Muscle of back (tissue), 3 donors: ENCODE measurements at regions not wholly inside any gene's neighbourhood (a gene's known extent, or its start where the extent isn't known, plus 50 kb on each side); places are given as distances from the start of the nearest gene placed in this dataset.
"Not testable (repeated sequence)": the region's sequence is repeated elsewhere in the genome, so short reads cannot be mapped to it uniquely, and the experiment has no call there.

ENCODE experiments used
- DNase-seq, 3 donors: peaks; one replicate each; pipeline versions ENCODE4 v3.0.0 to v3.0.0-alpha.2; 2013

DNA sequence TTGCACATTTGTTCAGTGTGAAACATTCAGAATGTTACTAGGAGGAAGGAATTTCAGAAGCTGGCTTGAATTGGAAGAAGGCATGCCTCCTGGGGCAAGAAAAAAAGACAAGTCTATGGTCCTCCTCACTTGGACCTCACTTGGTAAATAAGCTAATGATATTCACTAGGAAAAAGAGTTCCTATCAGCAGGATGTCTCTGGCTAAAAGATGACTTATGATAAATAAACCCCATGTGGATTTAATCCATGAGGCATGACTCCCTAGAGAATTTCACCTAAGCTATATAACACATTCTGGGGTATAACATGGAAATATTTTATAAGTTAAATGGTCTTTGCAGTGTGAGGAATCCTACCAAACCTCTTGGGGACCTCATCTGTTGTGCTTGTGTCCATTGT is 199.9 kb downstream of the LRIG3 start:
- DNase-seq: no peak

DNA sequence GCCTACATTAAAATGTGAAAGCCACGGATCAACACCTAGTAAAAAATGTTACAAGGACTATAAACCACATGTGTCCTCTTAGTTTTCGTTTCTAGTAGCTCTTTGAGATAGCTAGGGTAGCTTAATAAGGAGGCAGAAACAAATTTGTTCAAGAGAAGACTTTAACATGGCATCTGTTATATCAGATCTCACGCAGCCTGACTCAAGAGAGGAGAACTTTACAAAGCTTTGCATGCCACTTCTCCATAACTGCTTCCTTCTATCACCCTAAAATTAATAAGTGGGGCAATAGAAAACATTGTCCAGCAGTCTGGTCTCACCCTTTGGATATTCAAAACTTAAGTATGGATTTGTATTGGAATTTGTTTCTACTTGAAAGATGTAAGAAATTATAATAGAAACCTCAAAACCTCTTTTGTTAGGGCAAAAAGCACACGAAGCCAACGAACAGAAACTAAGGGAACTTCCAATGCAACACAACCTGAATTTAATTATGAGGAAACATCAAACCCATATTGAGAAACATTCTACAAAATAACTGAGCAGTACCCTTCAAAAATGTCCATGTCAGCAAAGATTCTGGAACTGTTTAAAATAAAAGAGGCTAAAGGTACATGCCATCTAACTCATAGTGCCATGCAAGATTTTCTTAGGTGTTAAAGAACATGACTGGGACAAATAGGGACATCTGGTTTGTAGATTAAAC is 194.8 kb downstream of the LRIG3 start:
- DNase-seq: no peak

DNA sequence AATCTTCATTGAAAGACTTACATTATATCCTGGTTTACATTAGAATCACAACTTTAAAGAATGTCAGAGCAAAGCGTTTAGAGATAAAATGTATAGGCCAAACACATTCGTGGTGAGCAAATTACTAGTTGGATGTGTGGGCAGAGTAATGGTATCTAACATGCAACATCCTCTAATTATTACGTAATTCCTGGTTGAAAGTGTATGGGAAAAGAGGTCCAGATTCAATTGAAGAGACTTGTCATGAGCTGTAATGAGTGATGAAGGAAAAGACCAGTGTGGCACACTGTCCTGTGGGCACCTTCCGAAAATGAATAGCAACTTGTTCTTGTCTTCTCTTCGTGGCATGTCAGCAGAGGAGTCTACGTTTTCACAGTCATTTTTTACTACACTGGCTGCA is 192.8 kb downstream of the LRIG3 start:
- DNase-seq: no peak

DNA sequence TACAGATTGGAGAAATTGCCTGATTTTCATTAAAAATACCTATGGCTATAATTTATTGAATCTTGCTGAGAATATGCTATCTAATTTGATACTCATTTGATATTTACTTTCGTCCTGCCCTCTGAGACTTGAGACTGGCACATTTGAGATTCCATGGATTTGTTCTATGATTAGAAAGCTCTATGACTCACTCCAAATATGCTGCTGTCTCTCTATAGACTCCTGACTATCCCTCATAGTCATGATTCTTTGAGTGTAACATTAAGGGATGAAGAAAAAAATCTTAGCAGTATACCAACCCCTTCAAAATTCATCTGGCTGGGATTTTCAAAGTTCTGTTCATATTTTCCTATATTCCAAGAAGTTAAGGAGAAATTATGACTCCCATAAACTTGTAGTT is 191.9 kb downstream of the LRIG3 start:
- no peak for DNase-seq

DNA sequence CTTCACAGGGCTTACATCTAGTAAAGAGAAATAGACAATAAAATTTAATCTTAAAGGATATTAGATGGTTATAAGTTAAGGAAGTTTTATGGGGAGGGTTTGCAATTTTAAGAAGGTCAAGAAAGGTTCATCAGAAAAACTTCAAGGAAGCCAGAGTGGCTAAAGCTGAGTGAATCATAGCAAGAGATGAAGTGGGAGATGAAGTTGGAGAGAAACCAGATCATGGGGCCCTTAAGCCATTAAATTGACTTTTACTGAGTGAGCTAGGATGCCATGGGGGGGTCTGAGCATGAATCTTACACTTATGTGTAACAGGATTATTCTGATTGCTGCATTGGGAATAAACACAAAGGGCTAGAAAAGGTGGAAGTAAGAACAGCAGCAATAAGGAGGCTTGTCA is 189.2 kb downstream of the LRIG3 start:
- no peak for DNase-seq

DNA sequence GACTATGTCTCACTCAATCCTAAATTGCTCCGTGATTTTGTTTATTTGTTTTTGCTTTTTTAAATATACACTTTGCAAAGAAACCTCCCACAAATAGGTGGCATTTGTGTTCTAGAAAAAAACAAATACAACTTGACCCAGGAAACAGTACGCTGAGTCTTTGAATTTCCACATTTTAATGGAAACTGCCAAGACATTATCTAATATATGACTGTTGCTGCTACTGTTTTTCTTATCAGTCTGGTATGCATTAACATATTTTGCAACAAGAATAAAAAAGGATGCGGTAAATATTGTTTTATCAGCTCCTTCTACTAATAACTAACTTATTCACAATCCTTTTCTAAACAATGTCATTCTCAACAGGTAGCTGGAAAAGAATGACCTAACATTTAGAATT is 187.4 kb downstream of the LRIG3 start:
- no peak for DNase-seq

DNA sequence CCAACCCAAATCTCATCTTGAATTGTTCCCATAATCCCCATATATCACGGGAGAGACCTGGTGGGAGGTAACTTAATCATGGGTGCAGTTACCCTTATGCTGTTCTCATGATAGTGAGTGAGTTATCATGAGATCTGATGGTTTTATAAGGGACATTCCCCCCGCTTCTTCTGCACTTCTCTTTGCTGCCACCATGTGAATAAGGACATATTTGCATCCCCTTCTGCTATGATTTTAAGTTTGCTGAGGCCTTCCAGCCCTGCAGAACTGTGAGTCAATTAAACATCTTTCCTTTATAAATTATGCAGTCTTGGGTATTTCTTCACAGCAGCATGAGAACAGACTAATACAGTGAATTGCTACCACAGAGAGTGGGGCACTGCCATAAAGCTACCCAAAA is 179.1 kb downstream of the LRIG3 start:
- no peak for DNase-seq

DNA sequence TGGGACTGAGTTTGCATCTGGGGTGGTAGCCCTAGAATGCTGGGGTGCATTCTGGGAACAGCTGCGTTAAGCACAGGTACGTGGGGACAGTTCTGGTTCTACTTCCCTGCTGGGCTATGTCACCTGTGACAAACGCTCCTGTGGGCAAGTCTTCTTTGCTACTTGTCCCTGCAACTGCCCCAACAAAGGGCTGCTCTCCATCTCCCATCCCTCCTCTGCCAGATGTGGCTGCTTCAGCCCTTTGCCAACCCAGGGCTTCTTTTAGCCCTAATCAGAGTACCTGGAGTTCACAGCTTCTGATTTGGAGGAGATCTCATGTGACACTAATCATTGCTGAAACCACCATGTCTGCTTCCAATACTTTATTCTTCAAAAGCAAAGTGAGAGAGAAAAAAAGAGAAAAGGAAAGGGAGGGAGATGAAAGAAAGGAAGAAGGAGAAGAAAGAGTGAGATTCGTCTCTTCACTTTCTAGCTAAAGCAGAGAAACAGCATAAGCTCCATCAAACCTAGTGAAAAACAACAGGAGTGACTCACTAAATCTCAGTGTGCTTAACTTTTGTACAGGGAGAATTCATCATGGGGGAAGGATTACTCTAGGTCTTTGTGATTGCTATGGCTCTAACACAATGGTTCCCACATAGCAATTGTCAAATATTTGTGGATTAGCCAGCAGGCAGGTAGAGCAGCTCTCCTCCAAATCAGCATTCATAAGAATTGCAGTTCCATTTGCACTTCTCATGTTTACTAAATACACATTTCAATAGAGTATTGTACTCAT is 174.8 kb downstream of the LRIG3 start:
- no peak for DNase-seq

DNA sequence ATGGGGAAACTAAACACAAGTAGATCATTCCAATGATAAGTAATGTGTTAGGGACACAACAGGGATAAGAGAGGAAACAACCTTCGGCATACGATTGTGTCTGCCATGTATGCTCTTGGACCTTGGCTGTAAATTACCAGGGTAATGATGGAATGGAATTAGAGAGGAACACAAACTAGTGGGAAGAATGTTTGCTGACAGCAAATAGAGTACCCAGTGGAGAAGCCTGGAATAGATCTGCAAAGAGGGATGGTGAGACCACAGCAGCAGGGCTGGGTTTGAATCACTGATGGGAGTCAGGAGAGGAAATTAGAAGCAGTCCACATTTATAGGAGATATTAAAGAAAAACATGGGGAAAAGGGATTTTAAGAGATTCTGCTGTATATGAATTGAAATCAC is 172.8 kb downstream of the LRIG3 start:
- DNase-seq: no peak

DNA sequence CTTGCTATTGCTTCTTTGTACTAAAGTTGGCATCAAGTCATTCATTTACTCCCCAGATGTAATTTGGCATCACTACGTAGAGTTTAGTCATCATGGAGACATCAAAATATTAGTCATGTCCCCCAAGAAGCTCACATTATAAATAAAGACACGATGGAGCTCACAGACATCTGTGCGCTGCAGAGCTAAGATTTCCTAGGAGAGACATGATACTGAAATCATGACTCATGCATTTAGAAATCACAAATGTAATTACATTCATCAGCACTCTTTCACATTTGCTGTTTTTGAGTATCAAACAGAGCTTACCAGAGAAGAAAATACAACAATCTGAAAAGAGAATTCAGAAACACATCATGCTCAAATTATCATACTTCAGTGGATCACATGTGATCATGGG is 169.8 kb downstream of the LRIG3 start:
- DNase-seq: peak in 2 of 3 donors; percentile 39 to 87

DNA sequence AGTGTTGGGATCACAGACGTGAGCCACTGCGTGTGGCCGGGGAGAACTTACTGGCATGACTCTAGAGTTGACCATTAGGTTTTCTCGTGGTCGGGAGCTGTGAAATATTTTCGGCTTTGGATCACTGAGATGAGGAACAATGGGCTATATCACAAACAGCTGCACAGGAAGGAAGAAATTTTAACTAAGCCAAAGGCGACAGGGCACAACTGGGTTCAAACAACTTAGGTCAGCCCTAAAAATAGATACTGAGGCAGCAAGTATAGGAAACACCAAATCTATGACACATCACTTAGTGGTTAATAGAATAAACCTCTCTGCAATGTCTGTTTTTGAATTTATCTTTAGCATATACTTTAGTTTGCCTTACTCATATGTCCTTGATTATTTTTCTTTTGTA is 162.9 kb downstream of the LRIG3 start:
- peak in 1 of 3 donors; percentile 74 for DNase-seq

DNA sequence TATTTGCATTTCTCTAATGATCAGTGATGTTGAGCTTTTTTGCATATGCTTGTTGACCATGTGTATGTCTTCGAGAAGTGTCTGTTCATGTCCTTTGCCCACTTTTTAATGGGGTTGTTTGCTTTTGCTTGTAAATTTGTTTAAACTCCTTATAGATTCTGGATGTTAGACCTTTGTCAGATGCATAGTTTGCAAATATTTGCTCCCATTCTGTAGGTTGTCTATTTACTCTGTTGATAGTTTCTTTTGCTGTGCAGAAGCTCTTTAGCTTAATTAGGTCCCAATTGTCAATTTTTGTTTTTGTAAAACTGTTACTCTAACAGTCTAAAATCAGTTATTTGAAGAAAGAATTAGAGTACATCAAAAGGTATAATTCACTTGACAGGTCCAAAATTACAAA is 160.6 kb downstream of the LRIG3 start:
- DNase-seq: not testable (repeated sequence)

DNA sequence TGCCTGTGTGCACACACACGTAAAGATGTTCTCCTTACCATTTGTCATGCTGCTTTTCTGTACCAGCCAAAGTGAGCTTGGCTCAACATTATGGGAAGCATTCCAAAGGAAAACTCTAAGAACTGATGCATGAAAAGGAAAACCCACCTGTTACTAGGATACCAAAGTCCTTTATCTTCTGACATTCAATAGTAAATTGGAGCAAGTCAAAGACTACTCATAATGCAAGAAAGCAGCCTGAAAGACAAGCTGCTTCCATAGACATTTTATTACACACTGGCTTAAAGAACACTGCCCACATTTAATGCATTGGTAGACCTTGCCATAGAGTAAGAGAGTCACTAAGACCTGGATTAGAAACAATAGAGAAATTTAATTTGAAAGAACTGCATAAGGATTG is 159.0 kb downstream of the LRIG3 start:
- DNase-seq: no peak

DNA sequence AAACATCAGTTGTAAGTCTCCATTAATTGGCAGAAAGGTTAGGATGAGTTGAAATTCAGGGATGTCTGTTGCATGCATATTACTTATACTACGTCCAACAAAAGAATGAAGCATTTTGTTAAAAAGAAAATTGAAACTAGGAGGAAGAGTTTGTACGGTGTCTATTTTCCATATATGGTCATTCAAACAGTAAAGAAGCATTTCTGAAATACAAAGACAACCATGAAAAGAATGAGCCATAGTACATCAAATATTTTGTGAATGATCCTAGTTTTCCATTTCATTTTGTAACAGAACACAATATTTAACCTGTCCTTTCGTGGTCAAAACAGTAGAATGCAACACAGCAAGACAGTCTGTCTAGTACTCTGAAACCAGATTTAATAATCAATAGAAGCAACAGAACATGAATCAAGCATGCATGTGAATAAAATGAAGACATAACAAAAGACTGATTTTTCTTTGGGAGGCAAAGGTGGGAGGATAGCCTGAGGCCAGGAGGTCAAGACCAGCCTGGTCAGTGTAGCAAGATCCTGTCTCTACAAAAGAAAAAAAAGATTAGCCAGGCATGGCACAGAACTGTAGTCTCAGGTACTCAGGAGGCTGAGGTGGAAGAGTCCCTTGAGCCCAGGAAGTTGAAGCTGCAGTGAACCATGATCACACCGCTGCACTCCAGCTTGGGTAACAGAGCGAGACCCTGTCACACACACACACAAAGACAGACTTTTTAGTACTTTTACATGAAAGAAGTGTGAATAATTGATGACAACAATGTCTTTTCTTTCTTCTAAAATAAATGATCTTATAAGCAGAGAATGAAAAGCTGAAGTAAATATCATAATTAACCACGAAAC is 156.0 kb downstream of the LRIG3 start:
- DNase-seq: peak in 1 of 3 donors; percentile 16

DNA sequence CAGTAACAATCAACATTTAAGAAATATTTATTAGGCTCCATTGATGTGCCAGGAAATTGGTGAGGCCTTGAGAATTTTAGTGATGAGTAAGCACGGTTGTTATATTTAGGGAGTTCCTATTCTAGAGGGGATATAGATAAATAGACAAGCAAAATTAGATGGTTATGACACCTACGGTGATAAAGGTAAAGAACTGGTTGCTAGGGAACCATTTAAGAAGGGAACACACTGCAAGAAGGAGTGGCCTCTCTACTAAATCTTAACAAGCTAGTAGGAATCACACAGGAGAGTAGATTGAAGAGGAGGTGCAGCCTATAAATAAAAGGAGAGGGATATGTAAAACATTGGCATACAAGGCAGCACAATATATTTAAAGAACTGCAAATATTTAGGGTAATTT is 155.2 kb downstream of the LRIG3 start:
- no peak for DNase-seq

DNA sequence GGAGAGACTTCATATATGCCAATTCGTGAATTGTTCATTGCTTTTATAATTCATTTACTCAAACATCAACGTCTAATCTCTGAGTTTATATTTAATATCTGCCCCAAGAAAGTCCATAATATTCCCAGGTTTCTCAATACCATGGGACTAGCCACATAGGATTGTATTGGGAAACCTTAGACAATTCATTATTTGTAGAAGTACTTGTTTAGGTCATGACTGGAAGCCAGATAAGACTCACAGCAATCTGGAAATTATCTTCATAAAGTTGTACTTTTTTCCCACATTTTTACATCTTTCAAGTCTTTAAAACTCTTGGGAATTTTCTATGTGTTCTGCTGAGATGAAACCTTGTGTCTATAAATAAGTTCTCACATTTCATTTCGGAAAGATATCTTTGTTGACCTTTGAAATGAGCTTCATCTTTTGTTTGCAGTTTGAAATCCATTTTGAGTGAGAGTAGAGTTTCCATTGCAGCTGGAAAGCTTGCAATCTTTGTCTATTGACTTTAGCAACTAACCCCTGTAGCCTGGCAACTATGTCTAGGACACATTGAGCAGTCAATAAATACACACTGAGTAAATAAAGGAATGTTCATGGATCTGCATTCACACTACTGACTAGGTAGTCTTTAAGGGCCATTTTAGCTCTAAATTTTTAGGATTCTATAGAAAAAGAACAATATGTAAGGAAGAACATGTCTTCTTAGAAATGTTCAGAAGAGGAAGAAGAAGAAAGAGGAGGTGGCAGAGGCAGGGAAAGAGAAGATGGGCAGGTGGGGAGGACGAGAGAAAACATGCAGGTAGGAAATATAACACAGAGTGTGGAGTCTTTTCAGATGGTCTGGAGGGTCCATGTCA is 154.4 kb downstream of the LRIG3 start:
- DNase-seq: peak in 1 of 3 donors; percentile 48

DNA sequence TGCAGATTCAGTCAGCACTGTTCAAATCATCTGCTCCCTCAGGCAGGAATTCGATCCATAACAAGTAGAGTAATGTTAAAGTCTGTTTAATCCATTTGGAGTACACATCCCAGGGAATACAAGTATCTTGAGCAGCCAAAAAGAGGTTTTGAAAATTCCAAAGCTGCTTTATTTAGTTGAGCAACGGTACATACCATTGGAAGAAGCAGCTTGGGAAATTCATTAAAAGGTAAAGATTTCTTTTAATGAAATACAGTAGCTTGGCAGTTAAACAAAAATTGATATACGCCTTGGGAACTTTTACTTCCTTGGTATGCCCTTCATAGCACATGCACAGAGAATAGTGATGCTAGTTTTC is 153.8 kb downstream of the LRIG3 start:
- DNase-seq: peak in 1 of 3 donors; percentile 32

DNA sequence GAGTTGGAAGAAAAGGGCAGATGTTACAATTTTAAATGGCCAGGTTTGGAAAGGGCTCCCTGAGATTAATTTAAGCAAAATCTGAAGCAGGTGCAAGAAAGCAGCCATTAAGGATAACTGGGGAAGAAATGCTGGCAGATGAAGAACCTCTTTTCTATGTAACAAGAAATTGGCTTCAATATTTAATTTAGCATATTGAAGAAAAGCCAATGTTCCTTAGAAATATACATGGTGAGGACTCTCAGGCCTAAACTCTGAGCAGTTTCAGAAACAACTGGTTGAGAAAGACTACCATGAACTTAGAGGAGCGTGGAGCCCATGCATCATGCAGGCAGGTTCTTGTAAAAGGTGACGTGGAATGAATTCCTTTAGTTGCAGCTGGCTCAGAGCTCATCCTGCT is 152.8 kb downstream of the LRIG3 start:
- DNase-seq: peak in 1 of 3 donors; percentile 34

DNA sequence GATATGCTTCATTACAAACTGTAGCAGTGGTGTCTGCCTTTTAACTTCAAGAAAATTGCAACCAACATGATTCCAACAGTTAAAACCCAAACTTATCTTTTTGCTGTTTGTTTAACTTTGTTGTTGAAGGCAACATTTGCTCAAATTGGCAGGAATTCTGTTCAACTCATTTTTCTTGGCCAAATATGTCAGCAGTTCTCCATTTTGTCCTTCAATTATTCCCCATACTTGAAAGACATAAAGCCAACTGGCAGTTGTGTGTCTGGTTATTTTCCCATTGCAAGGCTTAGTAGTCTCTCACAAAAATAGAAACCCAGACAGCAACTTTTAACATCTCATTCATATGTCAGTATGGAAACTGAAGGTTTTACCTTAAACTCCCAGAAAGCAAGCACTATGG is 146.3 kb downstream of the LRIG3 start:
- peak; percentile 23 to 68 (median 38) for DNase-seq

DNA sequence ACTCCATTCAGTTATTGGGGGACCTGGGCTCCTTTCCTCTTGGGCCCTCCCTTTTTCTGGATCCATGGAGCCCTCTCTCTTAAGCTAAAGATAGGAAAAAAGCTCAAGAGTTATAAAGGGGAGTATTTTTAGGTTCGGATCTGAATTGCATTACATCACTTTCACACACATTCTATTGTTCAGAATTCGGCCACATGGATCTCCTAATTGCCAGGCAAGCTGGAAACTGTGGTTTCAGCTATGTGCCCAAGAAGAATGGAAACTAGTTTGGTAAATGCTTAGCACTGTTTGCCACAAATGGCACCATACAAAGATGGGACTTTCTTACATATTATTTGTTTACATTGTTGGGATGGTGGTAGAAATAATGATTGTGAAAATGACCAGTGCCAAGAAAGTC is 145.6 kb downstream of the LRIG3 start:
- DNase-seq: no peak

DNA sequence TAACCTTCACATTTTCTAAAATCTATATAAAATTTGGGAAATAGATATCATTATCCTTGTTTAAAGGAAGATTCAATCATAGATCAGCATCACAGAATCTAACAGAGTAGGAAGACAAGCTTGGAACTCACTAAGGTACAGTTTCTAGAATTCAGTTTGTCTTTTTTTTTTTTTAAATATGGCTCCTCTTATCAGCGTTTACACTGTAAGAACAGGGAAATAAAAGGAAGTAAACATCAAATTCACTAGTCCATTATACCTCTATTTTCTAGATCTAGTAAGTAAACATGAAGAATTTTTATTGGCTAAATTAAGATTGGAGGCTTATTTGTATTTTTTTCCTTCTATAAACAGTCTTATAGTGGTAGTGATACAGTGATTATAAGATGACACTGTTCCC is 144.9 kb downstream of the LRIG3 start:
- no peak for DNase-seq

DNA sequence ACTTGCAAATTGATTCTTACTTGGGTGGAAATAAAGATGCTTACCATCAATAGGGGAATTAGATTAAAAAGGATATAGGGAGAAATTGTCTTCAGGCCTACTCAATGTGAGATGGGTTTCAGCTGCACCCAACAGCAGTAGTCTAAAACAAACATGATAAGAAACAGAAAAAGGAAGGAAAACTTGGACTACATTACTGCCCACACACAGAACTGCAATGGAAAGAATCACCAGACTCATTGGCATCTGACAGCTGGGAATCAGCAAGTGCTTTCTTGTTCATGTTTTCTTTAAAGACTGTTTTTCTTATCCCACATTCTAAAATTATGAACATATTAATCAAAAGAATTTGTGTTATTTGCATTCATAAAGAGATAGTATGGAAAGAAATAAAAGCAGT is 144.2 kb downstream of the LRIG3 start:
- no peak for DNase-seq
